Sigmoid colon (tissue), 4 donors: ENCODE measurements at regions not wholly inside any gene's neighbourhood (a gene's known extent, or its start where the extent isn't known, plus 50 kb on each side); places are given as distances from the start of the nearest gene placed in this dataset.

Experiments used
- CTCF ChIP-seq, 4 experiments: fragments of 450-650 bp in 3 of 4; fragments of 200-600 bp in 1 of 4; IDR thresholded peaks; one replicate each; pipeline ENCODE4 v1.5.1; 2016 to 2019; ENCODE audit warnings: antibody characterized with exemption in 4 of 4, mild to moderate bottlenecking in 3 of 4, moderate library complexity in 2 of 4
- EP300 ChIP-seq, 4 donors: sonication (generic); formaldehyde crosslinking; IDR thresholded peaks; one replicate each; pipeline ENCODE4 v1.6.1; 2017; ENCODE audit warnings: antibody characterized with exemption in 4 of 4
- POLR2A ChIP-seq, 2 donors: fragments of 450-650 bp; IDR thresholded peaks; one replicate each; pipeline ENCODE4 v1.6.1; 2016; ENCODE audit warnings: antibody characterized with exemption in 2 of 2, mild to moderate bottlenecking in 2 of 2, moderate library complexity in 2 of 2
- POLR2AphosphoS5 ChIP-seq, 4 donors: sonication (generic); formaldehyde crosslinking; IDR thresholded peaks; one replicate each; pipeline ENCODE4 v1.6.1; 2017; ENCODE audit warnings: antibody characterized with exemption in 4 of 4

- no peak for TF ChIP-seq CTCF (IDR thresholded peaks at IDR 0.05)
- no peak for TF ChIP-seq EP300 (IDR thresholded peaks at IDR 0.05)
- TF ChIP-seq POLR2A (IDR thresholded peaks at IDR 0.05) = no peak
- no peak for TF ChIP-seq POLR2AphosphoS5 (IDR thresholded peaks at IDR 0.05)
These were observed 172.5 kb downstream of the SLC38A4 start for GRCh38 chr12:46653311-46653710.
